Adrenal gland (tissue), 9 donors: ENCODE measurements at regions not wholly inside any gene's neighbourhood (a gene's known extent, or its start where the extent isn't known, plus 50 kb on each side); places are given as distances from the start of the nearest gene placed in this dataset.

Source experiments
- DNase-seq, 7 donors: peaks; one replicate each; pipeline ENCODE4 v3.0.0-alpha.2; 2019 to 2020
- H3K27ac ChIP-seq, 5 donors: fragments of 200-600 bp; sonication (generic) in 4 of 5; 1 replicate in 3 of 5; 2 replicates in 2 of 5; pipeline versions ENCODE4 v1.5.1 to v1.8.0; 2016 to 2020; ENCODE audit warnings: mild to moderate bottlenecking in 1 of 5
- H3K27me3 ChIP-seq: fragments of 200-600 bp; 2 replicates; pipeline ENCODE4 v1.8.0; 2021
- H3K36me3 ChIP-seq, 2 donors: fragments of 200-600 bp; replicated peaks in 1 of 2; 1 replicate in 1 of 2; 2 replicates in 1 of 2; pipeline versions ENCODE4 v1.5.1 to v1.8.0; 2018 to 2022
- H3K4me1 ChIP-seq, 2 donors: fragments of 200-600 bp; replicated peaks in 1 of 2; 1 replicate in 1 of 2; 2 replicates in 1 of 2; pipeline versions ENCODE4 v1.5.1 to v1.8.0; 2018 to 2021
- H3K4me3 ChIP-seq, 4 donors: fragments of 200-600 bp; sonication (generic) in 3 of 4; one replicate each; pipeline ENCODE4 v1.5.1; 2016 to 2018
- H3K9me3 ChIP-seq, 3 donors: fragments of 200-600 bp; sonication (generic) in 1 of 3; replicated peaks in 1 of 3; 1 replicate in 2 of 3; 2 replicates in 1 of 3; pipeline versions ENCODE4 v1.5.1 to v1.8.0; 2016 to 2021
- CTCF ChIP-seq, 6 experiments: fragments of 450-650 bp in 4 of 6; fragments of 200-600 bp in 2 of 6; sonication (generic) in 1 of 6; IDR thresholded peaks; 1 replicate in 5 of 6; 2 replicates in 1 of 6; pipeline versions ENCODE4 v1.5.1 to v1.8.0; 2016 to 2021; ENCODE audit warnings: antibody characterized with exemption in 6 of 6, mild to moderate bottlenecking in 2 of 6, moderate library complexity in 1 of 6
- POLR2A ChIP-seq, 2 donors: fragments of 450-650 bp; IDR thresholded peaks; one replicate each; pipeline ENCODE4 v1.6.1; 2017; ENCODE audit warnings: antibody characterized with exemption in 2 of 2, mild to moderate bottlenecking in 2 of 2, moderate library complexity in 1 of 2
- WGBS, 4 donors: extraction: QIAGEN DNeasy Blood & Tissue Kit in 2 of 4; methylation state at CpG; one replicate each; pipeline versions ENCODE4 v1.1.5 to v1.1.7; 2013 to 2017; 5-methylcytosine and 5-hydroxymethylcytosine counted together
- intact Hi-C, 2 donors: fragments of 100-400 bp; cut with DNase I; formaldehyde crosslinking; loops; one replicate each; pipeline versions ENCODE4 v1.14.1 to v1.15.0; 2022 to 2023
- donor health status: healthy with polysubstance abuse.
- donor health status: Bipolar disorder and iron deficiency.
- donor health status: DM: yes; HTN: yes; CAD: no.
- donor health status: DM: no; HTN: no; CAD: no.
- donor health status: DM: no; HTN: no; CAD: no.

DNA sequence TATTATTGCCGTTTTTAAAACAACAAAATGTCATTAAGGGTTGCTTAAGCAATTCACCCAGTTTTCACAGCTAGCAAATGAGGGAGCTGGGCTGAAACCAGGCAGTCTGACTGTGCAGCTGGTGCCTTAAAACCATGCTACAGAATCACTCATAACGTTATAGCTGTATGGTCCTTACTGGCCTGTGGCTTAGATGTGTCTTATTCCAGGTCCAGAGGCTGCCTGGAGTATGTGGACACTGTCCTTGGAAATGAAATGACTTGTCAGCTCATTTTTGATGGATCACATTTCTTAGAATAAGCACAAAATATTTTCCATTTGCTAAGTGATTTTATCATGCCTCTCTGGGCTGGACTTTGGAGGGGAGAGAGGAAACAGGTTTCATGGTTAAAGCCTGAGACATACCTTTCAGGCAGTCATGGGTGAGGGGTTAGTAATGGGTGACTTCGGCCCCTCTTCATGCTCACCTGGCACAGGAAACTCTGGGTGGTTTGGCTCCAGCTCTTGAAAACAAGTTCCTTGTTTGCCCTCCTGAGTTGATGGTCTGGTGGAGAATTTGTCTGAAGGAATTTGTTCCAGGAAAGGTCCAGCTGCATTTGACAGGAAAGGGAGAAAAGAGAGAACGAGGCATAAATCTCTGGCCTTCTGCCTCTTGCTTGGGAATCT, 823.2 kb downstream of the DHX35 start:
- Histone ChIP-seq H3K9me3 (no peaks in the 10 kb centered on the region), H3K4me1 (peaks cover 10 to 14% of the 10 kb centered on the region in 2 donors), H3K27me3 (no peaks in the 10 kb centered on the region), H3K4me3 (no peak overlapping the region), H3K27ac (peak overlapping the region in 3 of 5 donors; percentile 39 to 73 (median 62)), H3K36me3 (no peaks in the 10 kb centered on the region)
- intact Hi-C loops = no loop called here
- WGBS, 4 donors = 29 to 51% (median 49%) methylated on average over 4 of the region's 4 CpGs
- TF ChIP-seq CTCF (IDR thresholded peaks at IDR 0.05) = no peak
- no peak for TF ChIP-seq POLR2A (IDR thresholded peaks at IDR 0.05)
- DNase-seq = peak in 5 of 7 donors; percentile 30 to 57 (median 38)

DNA sequence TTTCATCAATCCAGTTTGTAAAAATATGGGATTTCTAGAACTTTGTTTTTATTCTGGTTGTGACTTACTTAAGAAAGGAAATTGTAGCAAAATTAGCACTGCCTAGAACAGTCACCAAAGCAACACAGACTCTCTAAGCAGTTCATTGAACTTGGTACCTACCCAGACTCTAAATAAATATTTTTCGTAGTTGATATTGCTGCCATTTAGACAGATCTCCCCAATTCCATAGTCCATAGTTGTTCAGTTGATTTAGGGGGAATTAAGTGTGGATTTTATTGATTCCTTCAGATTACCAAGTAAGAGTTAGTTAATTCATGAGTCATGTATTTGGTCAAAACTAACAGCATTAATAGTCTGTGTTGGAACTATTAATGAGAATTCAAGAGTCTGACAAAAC, 822.5 kb downstream of the DHX35 start:
- Histone ChIP-seq H3K9me3 (no peaks in the 10 kb centered on the region), H3K4me1 (peaks cover 10 to 14% of the 10 kb centered on the region in 2 donors), H3K36me3 (no peaks in the 10 kb centered on the region), H3K27ac (no peak overlapping the region), H3K27me3 (no peaks in the 10 kb centered on the region), H3K4me3 (no peak overlapping the region)
- DNase-seq = no peak
- intact Hi-C loops = no loop called here
- no peak for TF ChIP-seq CTCF (IDR thresholded peaks at IDR 0.05)
- 76 to 83% (median 81%) methylated on average over 1 of the region's 1 CpG for WGBS, 4 donors

DNA sequence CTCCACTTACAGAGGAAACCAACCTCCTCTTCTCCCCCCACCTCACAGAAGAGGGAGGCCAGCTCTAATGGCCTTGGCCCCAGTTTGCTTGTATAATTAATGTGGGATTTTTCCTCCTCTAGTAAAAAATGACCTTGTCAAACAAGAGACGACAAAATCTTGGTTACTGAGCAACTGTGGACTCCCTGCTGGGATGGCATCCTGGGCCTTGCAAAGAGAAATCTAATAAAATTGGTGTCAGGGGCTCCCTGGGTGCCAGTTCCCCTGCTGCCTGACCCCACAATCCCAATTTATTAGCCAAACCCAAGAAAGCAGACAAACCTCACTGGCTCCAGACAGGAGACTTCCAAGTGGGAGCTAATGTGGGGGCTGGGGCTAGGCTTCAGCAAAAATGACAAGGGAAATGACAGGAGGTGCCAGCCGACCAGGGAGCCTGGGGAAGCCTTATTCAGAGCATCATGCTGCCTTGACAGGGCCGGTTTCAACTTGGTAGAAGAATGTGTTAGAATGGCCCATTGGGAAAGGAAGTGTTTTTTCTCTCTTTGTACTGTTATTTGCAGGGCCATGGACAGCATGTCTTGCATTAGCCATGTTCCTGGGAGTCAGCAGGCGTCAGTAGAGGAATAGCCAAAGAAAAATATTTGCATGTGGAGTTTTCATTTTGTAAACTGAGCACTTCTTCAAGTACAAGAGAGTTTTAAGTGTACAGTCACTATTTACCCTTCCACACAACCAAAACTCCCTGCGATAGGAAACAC, 816.9 kb downstream of the DHX35 start:
- H3K4me1 ChIP-seq = peaks cover 7 to 18% of the 10 kb centered on the region in 2 donors
- WGBS, 4 donors = 49 to 55% (median 50%) methylated on average over 5 of the region's 5 CpGs
- DNase-seq = peak; percentile 23 to 61 (median 31)

More for the DNA sequence above, 816.9 kb downstream of the DHX35 start:
- Histone ChIP-seq H3K27ac (no peak overlapping the region), H3K27me3 (no peaks in the 10 kb centered on the region), H3K36me3 (no peaks in the 10 kb centered on the region), H3K4me3 (no peak overlapping the region), H3K9me3 (no peaks in the 10 kb centered on the region)
- peak in 1 of 6 experiments; percentile 14 for TF ChIP-seq CTCF (IDR thresholded peaks at IDR 0.05)
- no peak for TF ChIP-seq POLR2A (IDR thresholded peaks at IDR 0.05)
- intact Hi-C loops = no loop called here
